Esophagus squamous epithelium (tissue), 4 donors: ENCODE measurements at regions not wholly inside any gene's neighbourhood (a gene's known extent, or its start where the extent isn't known, plus 50 kb on each side); places are given as distances from the start of the nearest gene placed in this dataset.

Experiments used
- POLR2A ChIP-seq, 4 donors: fragments of 450-650 bp; IDR thresholded peaks; one replicate each; pipeline ENCODE4 v1.6.1; 2017; ENCODE audit warnings: antibody characterized with exemption in 4 of 4, mild to moderate bottlenecking in 4 of 4, moderate library complexity in 3 of 4
- TF ChIP-seq, protein P1 (sequence below), 6 experiments: fragments of 450-650 bp in 4 of 6; fragments of 200-600 bp in 2 of 6; sonication (generic) in 2 of 6; IDR thresholded peaks; one replicate each; pipeline ENCODE4 v1.5.1; 2016 to 2019; ENCODE audit warnings: antibody characterized with exemption in 6 of 6, mild to moderate bottlenecking in 4 of 6, moderate library complexity in 4 of 6

DNA sequence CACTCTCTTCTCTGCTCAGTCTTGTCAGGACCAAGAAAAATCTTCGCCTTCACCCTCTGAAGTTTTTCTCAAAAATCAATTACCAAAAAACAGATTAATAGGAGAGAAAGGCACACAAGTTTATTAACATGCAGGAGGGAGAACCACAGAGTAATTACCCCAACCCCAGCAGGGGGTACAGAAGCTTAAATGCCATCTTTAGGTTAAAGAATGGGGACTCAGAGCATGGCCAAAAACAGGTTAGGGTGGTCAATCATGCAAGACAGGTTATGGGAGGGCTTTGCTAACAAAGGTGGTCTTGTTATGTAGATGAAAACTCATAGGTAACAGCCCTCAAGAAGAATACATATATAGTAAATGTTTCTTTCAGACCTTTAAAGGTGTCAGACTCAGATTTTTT, 100.5 kb upstream of the BTN3A2 start:
- TF ChIP-seq, protein P1, sequence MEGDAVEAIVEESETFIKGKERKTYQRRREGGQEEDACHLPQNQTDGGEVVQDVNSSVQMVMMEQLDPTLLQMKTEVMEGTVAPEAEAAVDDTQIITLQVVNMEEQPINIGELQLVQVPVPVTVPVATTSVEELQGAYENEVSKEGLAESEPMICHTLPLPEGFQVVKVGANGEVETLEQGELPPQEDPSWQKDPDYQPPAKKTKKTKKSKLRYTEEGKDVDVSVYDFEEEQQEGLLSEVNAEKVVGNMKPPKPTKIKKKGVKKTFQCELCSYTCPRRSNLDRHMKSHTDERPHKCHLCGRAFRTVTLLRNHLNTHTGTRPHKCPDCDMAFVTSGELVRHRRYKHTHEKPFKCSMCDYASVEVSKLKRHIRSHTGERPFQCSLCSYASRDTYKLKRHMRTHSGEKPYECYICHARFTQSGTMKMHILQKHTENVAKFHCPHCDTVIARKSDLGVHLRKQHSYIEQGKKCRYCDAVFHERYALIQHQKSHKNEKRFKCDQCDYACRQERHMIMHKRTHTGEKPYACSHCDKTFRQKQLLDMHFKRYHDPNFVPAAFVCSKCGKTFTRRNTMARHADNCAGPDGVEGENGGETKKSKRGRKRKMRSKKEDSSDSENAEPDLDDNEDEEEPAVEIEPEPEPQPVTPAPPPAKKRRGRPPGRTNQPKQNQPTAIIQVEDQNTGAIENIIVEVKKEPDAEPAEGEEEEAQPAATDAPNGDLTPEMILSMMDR (IDR thresholded peaks at IDR 0.05): no peak
- TF ChIP-seq POLR2A (IDR thresholded peaks at IDR 0.05): no peak
